Colonic mucosa (tissue), 4 donors: ENCODE measurements at regions not wholly inside any gene's neighbourhood (a gene's known extent, or its start where the extent isn't known, plus 50 kb on each side); places are given as distances from the start of the nearest gene placed in this dataset.
"Not testable (repeated sequence)": the region's sequence is repeated elsewhere in the genome, so short reads cannot be mapped to it uniquely, and the experiment has no call there.

ENCODE experiments used
- DNase-seq: peaks from one replicate; pipeline ENCODE4 v3.0.0-alpha.2; 2020
- H3K27ac ChIP-seq: fragments of 200-600 bp; one replicate; pipeline ENCODE4 v1.8.0; 2021
- H3K27me3 ChIP-seq: fragments of 200-600 bp; one replicate; pipeline ENCODE4 v1.8.0; 2021
- H3K36me3 ChIP-seq: fragments of 200-600 bp; one replicate; pipeline ENCODE4 v1.8.0; 2021
- H3K4me1 ChIP-seq: fragments of 200-600 bp; one replicate; pipeline ENCODE4 v1.8.0; 2021; ENCODE audit warnings: mild to moderate bottlenecking
- H3K4me3 ChIP-seq: fragments of 200-600 bp; one replicate; pipeline ENCODE4 v1.8.0; 2021
- H3K9ac ChIP-seq, 2 donors: one replicate each; pipeline ENCODE4 v1.7.0; 2013; ENCODE audit warnings: control low read depth in 2 of 2, low read depth in 2 of 2, low read length in 2 of 2
- H3K9me3 ChIP-seq: fragments of 200-600 bp; one replicate; pipeline ENCODE4 v1.8.0; 2021
- CTCF ChIP-seq: fragments of 200-600 bp; IDR thresholded peaks from one replicate; pipeline ENCODE4 v1.8.0; 2022; ENCODE audit warnings: antibody characterized with exemption, mild to moderate bottlenecking
- intact Hi-C: fragments of 100-400 bp; cut with DNase I; formaldehyde crosslinking; loops from one replicate; pipeline ENCODE4 v1.14.1; 2022
- donor health status: healthy.
- donor health status: DM: no; HTN: no; CAD: no.
- donor health status: DM: no; HTN: no; CAD: no.

- TF ChIP-seq CTCF = no peak
- Histone ChIP-seq H3K9me3 (no peaks in the 10 kb centered on the region), H3K36me3 (no peaks in the 10 kb centered on the region), H3K27me3 (no peaks in the 10 kb centered on the region), H3K4me1 (no peaks in the 10 kb centered on the region), H3K27ac (no peak overlapping the region), H3K4me3 (no peak overlapping the region), H3K9ac (no peak overlapping the region)
- intact Hi-C loops = no loop called here
- DNase-seq = no peak
Observed at GRCh38 chr2:13698847-13699246, 933.7 kb upstream of the LRATD1 start.

- H3K36me3 ChIP-seq, H3K4me3 ChIP-seq, DNase-seq, H3K9me3 ChIP-seq, H3K27ac ChIP-seq, H3K9ac ChIP-seq, intact Hi-C loops, H3K4me1 ChIP-seq, H3K27me3 ChIP-seq: not testable (repeated sequence)
Observed at GRCh38 chr2:13699939-13700338, 932.6 kb upstream of the LRATD1 start.

- Histone ChIP-seq H3K9ac (no peak overlapping the region), H3K27ac (no peak overlapping the region), H3K9me3 (no peaks in the 10 kb centered on the region), H3K27me3 (no peaks in the 10 kb centered on the region), H3K4me1 (no peaks in the 10 kb centered on the region), H3K4me3 (no peak overlapping the region), H3K36me3 (no peaks in the 10 kb centered on the region)
- intact Hi-C loops = no loop called here
- DNase-seq = no peak
- TF ChIP-seq CTCF = no peak
Observed at GRCh38 chr2:13711154-13711553, 921.4 kb upstream of the LRATD1 start.

GRCh38 chr2:13714466-13714865 lies 918.1 kb upstream of the LRATD1 start:
- H3K9ac ChIP-seq = no peak overlapping the region
- no peak for TF ChIP-seq CTCF
- intact Hi-C loops = no loop called here
- H3K27ac ChIP-seq = no peak overlapping the region
- no peaks in the 10 kb centered on the region for H3K36me3 ChIP-seq
- no peaks in the 10 kb centered on the region for H3K4me1 ChIP-seq
- no peaks in the 10 kb centered on the region for H3K9me3 ChIP-seq
- H3K4me3 ChIP-seq = no peak overlapping the region
- no peaks in the 10 kb centered on the region for H3K27me3 ChIP-seq
- DNase-seq = no peak

- TF ChIP-seq CTCF = no peak
- Histone ChIP-seq H3K27me3 (no peaks in the 10 kb centered on the region), H3K9ac (no peak overlapping the region), H3K36me3 (no peaks in the 10 kb centered on the region), H3K27ac (no peak overlapping the region), H3K9me3 (no peaks in the 10 kb centered on the region), H3K4me3 (no peak overlapping the region), H3K4me1 (no peaks in the 10 kb centered on the region)
- DNase-seq = no peak
- intact Hi-C loops = no loop called here
Observed at GRCh38 chr2:13725945-13726344, 906.6 kb upstream of the LRATD1 start.

GRCh38 chr2:13745330-13745729 lies 887.2 kb upstream of the LRATD1 start:
- no peaks in the 10 kb centered on the region for H3K27me3 ChIP-seq
- H3K4me3 ChIP-seq = no peak overlapping the region
- DNase-seq = no peak
- H3K4me1 ChIP-seq = no peaks in the 10 kb centered on the region
- H3K9me3 ChIP-seq = no peaks in the 10 kb centered on the region
- no peaks in the 10 kb centered on the region for H3K36me3 ChIP-seq
- intact Hi-C loops = no loop called here
- H3K27ac ChIP-seq = no peak overlapping the region
- TF ChIP-seq CTCF = no peak
- no peak overlapping the region for H3K9ac ChIP-seq
